ENCODE measurements at regions not wholly inside any gene's neighbourhood (a gene's known extent, or its start where the extent isn't known, plus 50 kb on each side); places are given as distances from the start of the nearest gene placed in this dataset.

- intact Hi-C loops (cut with micrococcal nuclease; ENCODE audit: unreplicated experiment) (no loop called here), in situ Hi-C loops (cut with HindIII; ENCODE audit: low pct_unique_long_range_greater_than_20kb, low sequenced_read_pairs) (no loop called here)
- Histone ChIP-seq H3K4me3 (ENCODE audit: low read depth in 2 of 2, low read length in 2 of 2) (no peak overlapping the region), H3K27me3 (ENCODE audit: control insufficient read depth, insufficient read depth, low read length) (no peaks in the 10 kb centered on the region), H3K27ac (ENCODE audit: low read length) (no peak overlapping the region), H3K4me1 (ENCODE audit: control insufficient read depth, insufficient read depth, low read length) (no peaks in the 10 kb centered on the region; the same call in 1 of the 2 replicates), H3K36me3 (ENCODE audit: control insufficient read depth, insufficient read depth, low read length) (no peaks in the 10 kb centered on the region), H3K9me3 (ENCODE audit: control insufficient read depth, insufficient read depth, low read depth, low read length) (no peaks in the 10 kb centered on the region)
- TF ChIP-seq TCF7L2 (IDR thresholded peaks at IDR 0.05; ENCODE audit: low read depth, low read length) (no peak), POLR2AphosphoS5 (IDR thresholded peaks at IDR 0.05; ENCODE audit: low read depth, low read length) (no peak), SIN3A (IDR thresholded peaks at IDR 0.05; ENCODE audit: borderline replicate concordance, insufficient read depth, low read depth, low read length) (no peak), CTCF (IDR thresholded peaks at IDR 0.05) (no peak), REST (IDR thresholded peaks at IDR 0.05; ENCODE audit: insufficient read depth in 1 of 2, low read depth in 2 of 2, low read length in 1 of 2) (no peak)
- no TSS peak for BruUV-seq (replicated peaks)
- DNase-seq (ENCODE audit: low read depth, low spot score) (no peak), ATAC-seq (no peak)
- CTCF ChIA-PET, result no interaction called here
- POLR2A ChIA-PET, result no interaction called here
Measured at GRCh38 chr5:58019614-58020013, 440.3 kb downstream of the PLK2 start.

- H3K4me3 ChIP-seq (ENCODE audit: low read depth in 2 of 2, low read length in 2 of 2), result no peak overlapping the region
- TF ChIP-seq CTCF (IDR thresholded peaks at IDR 0.05), result no peak
- DNase-seq (ENCODE audit: low read depth, low spot score) (no peak), ATAC-seq (no peak)
- in situ Hi-C loops (cut with HindIII; ENCODE audit: low pct_unique_long_range_greater_than_20kb, low sequenced_read_pairs) (no loop called here), intact Hi-C loops (cut with micrococcal nuclease; ENCODE audit: unreplicated experiment) (no loop called here)
- CTCF ChIA-PET, result no interaction called here
- no TSS peak for BruUV-seq (replicated peaks)
- H3K9me3 ChIP-seq (ENCODE audit: control insufficient read depth, insufficient read depth, low read depth, low read length), result no peaks in the 10 kb centered on the region
- H3K27me3 ChIP-seq (ENCODE audit: control insufficient read depth, insufficient read depth, low read length), result no peaks in the 10 kb centered on the region
- no peaks in the 10 kb centered on the region; the same call in 1 of the 2 replicates for H3K4me1 ChIP-seq (ENCODE audit: control insufficient read depth, insufficient read depth, low read length)
- no peaks in the 10 kb centered on the region for H3K36me3 ChIP-seq (ENCODE audit: control insufficient read depth, insufficient read depth, low read length)
- H3K27ac ChIP-seq (ENCODE audit: low read length), result no peak overlapping the region
- POLR2A ChIA-PET, result no interaction called here
Measured at GRCh38 chr5:58018016-58018415, 441.9 kb downstream of the PLK2 start.

- Histone ChIP-seq H3K36me3 (ENCODE audit: control insufficient read depth, insufficient read depth, low read length) (no peaks in the 10 kb centered on the region), H3K4me3 (ENCODE audit: low read depth in 2 of 2, low read length in 2 of 2) (no peak overlapping the region), H3K27ac (ENCODE audit: low read length) (no peak overlapping the region), H3K4me1 (ENCODE audit: control insufficient read depth, insufficient read depth, low read length) (no peaks in the 10 kb centered on the region; the same call in 1 of the 2 replicates), H3K27me3 (ENCODE audit: control insufficient read depth, insufficient read depth, low read length) (no peaks in the 10 kb centered on the region), H3K9me3 (ENCODE audit: control insufficient read depth, insufficient read depth, low read depth, low read length) (no peaks in the 10 kb centered on the region)
- in situ Hi-C loops (cut with HindIII; ENCODE audit: low pct_unique_long_range_greater_than_20kb, low sequenced_read_pairs) (no loop called here), intact Hi-C loops (cut with micrococcal nuclease; ENCODE audit: unreplicated experiment) (no loop called here)
- POLR2A ChIA-PET, result no interaction called here
- TF ChIP-seq REST (IDR thresholded peaks at IDR 0.05; ENCODE audit: insufficient read depth in 1 of 2, low read depth in 2 of 2, low read length in 1 of 2), result no peak
- TF ChIP-seq SIN3A (IDR thresholded peaks at IDR 0.05; ENCODE audit: borderline replicate concordance, insufficient read depth, low read depth, low read length), result no peak
- TF ChIP-seq POLR2AphosphoS5 (IDR thresholded peaks at IDR 0.05; ENCODE audit: low read depth, low read length), result no peak
- TF ChIP-seq TCF7L2 (IDR thresholded peaks at IDR 0.05; ENCODE audit: low read depth, low read length), result no peak
- no peak for TF ChIP-seq CTCF (IDR thresholded peaks at IDR 0.05)
- BruUV-seq (replicated peaks), result no TSS peak
- no peak for ATAC-seq
- CTCF ChIA-PET, result no interaction called here
- DNase-seq (ENCODE audit: low read depth, low spot score), result no peak
Measured at GRCh38 chr5:58016877-58017276, 443.0 kb downstream of the PLK2 start.

Measured in Panc1 (cell line).